Left lung (tissue), 4 donors: ENCODE measurements at regions not wholly inside any gene's neighbourhood (a gene's known extent, or its start where the extent isn't known, plus 50 kb on each side); places are given as distances from the start of the nearest gene placed in this dataset.

Experiments used
- ATAC-seq: fragments of 200-7000 bp; cut with Tn5 transposase; one replicate; pipeline ENCODE4 v1.9.1; 2020; ENCODE audit warnings: moderate library complexity
- DNase-seq, 4 donors: peaks; one replicate each; pipeline ENCODE4 v3.0.0-alpha.2; 2013 to 2020
- H3K27ac ChIP-seq, 2 donors: fragments of 200-600 bp; sonication (generic) in 1 of 2; one replicate each; pipeline versions ENCODE4 v1.5.0 to v1.8.0; 2020 to 2021
- H3K27me3 ChIP-seq, 2 donors: fragments of 200-600 bp; sonication (generic) in 1 of 2; one replicate each; pipeline versions ENCODE4 v1.5.0 to v1.8.0; 2020 to 2021
- H3K36me3 ChIP-seq, 2 donors: fragments of 200-600 bp; sonication (generic) in 1 of 2; one replicate each; pipeline versions ENCODE4 v1.5.0 to v1.8.0; 2020 to 2021
- H3K4me1 ChIP-seq, 2 donors: fragments of 200-600 bp; one replicate each; pipeline ENCODE4 v1.8.0; 2021
- H3K4me3 ChIP-seq, 2 donors: fragments of 200-600 bp; sonication (generic) in 1 of 2; one replicate each; pipeline versions ENCODE4 v1.5.0 to v1.8.0; 2020 to 2021; ENCODE audit warnings: mild to moderate bottlenecking in 1 of 2
- H3K9me3 ChIP-seq, 2 donors: fragments of 200-600 bp; sonication (generic) in 1 of 2; one replicate each; pipeline versions ENCODE4 v1.5.0 to v1.8.0; 2020 to 2021
- intact Hi-C, 2 donors: fragments of 100-400 bp; cut with DNase I; formaldehyde crosslinking; loops; one replicate each; pipeline versions ENCODE4 v1.11.2 to v1.14.2; 2022
- TF ChIP-seq, protein P1 (sequence below), 2 donors: fragments of 200-600 bp; sonication (generic) in 1 of 2; IDR thresholded peaks; one replicate each; pipeline versions ENCODE4 v1.5.0 to v1.8.0; 2021; ENCODE audit warnings: antibody characterized with exemption in 2 of 2
- donor health status: DM: no; HTN: yes; CAD: no.
- donor health status: DM: no; HTN: no; CAD: no.

DNA sequence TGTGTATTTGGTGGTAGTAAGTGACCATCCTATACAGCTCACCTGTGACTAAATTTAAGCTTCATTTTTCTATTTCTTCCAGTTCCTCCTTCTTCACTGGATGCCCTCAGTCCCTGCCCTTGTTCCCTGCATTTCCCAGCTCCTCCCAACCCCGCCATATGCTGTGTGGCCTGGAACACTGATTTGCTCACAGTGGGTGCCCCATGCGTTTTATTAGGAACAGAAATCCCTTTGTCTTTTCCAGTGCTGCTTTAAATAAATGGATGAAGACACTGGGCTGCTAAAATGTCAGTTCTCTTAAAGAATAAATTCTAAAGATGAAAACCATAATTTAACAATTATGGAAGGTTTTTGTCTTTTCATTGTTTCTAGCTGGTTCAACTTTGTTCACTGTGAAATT lies 477.3 kb downstream of the DCDC2C start:
- H3K9me3 ChIP-seq, result peaks cover 0 to 34% of the 10 kb centered on the region in 2 donors
- TF ChIP-seq, protein P1, sequence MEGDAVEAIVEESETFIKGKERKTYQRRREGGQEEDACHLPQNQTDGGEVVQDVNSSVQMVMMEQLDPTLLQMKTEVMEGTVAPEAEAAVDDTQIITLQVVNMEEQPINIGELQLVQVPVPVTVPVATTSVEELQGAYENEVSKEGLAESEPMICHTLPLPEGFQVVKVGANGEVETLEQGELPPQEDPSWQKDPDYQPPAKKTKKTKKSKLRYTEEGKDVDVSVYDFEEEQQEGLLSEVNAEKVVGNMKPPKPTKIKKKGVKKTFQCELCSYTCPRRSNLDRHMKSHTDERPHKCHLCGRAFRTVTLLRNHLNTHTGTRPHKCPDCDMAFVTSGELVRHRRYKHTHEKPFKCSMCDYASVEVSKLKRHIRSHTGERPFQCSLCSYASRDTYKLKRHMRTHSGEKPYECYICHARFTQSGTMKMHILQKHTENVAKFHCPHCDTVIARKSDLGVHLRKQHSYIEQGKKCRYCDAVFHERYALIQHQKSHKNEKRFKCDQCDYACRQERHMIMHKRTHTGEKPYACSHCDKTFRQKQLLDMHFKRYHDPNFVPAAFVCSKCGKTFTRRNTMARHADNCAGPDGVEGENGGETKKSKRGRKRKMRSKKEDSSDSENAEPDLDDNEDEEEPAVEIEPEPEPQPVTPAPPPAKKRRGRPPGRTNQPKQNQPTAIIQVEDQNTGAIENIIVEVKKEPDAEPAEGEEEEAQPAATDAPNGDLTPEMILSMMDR (IDR thresholded peaks at IDR 0.05), result no peak
- H3K27ac ChIP-seq, result no peak overlapping the region
- ATAC-seq (no peak), DNase-seq (no peak)
- no peak overlapping the region for H3K4me3 ChIP-seq
- H3K27me3 ChIP-seq, result no peaks in the 10 kb centered on the region
- H3K36me3 ChIP-seq, result no peaks in the 10 kb centered on the region
- H3K4me1 ChIP-seq, result no peaks in the 10 kb centered on the region
- intact Hi-C loops, result no loop called here

DNA sequence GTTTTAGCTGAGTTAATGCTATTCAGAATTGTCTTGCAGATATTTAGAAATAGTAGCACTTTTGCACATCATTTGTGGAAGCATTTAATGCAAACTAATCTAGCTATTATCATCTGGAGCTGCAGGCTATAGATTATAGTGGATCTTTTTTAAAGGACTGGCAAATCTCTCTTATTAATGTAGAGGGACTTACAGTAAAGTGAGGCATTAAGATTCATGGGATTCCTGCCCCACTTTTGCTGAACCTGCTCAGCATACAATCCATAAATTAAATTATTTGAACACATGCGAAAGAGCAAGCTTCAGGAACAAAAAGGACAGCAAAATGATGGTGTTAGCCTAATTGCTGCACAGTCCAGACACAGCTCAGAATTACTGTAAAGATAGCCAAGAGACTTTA lies 477.7 kb downstream of the DCDC2C start:
- no peaks in the 10 kb centered on the region for H3K27me3 ChIP-seq
- no peak for ATAC-seq

DNA sequence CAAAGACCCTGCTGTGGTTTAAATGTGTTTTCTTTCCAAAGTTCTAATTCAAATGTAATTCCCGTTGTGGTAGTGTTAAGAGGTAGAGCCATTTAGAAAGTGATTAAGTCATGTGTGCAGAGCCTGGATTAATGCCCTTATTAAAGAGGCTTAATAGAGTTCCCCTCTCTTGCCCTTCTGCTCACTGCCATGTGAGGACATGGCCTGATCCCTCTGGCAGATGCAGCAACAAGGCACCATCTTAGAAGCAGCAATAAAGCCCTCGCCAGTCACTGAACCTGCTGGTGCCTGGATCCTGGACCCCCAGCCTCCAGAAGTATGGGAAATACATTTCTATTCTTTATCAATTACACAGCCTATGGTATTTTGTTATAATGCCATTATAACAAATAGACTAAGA lies 485.2 kb downstream of the DCDC2C start:
- H3K4me1 ChIP-seq, result no peaks in the 10 kb centered on the region
- DNase-seq, result no peak

More for the DNA sequence above, 477.7 kb downstream of the DCDC2C start:
- intact Hi-C loops, result no loop called here
- H3K4me3 ChIP-seq, result no peak overlapping the region
- DNase-seq, result no peak
- no peak overlapping the region for H3K27ac ChIP-seq
- no peaks in the 10 kb centered on the region for H3K4me1 ChIP-seq
- TF ChIP-seq, protein P1 (IDR thresholded peaks at IDR 0.05), result no peak
- peaks cover 0 to 30% of the 10 kb centered on the region in 2 donors for H3K9me3 ChIP-seq
- no peaks in the 10 kb centered on the region for H3K36me3 ChIP-seq

DNA sequence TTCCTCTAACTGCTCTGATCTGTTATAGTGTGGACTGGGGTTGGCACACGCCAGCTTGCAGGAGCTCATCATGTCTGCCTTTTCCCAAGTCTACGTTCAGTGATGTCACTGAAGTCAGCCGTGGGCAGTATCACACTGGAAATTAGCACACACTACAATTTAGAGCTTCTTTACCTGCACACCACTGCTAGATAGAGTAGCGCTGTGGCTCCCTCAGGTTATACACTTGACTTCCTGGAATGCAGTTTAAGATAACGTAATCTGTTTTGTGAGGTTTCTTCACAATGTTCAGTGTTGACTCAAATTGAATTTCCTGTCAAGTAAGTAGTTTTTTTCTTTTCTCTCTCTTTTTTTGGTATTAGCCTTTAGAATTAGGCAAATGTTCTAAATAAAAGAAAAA lies 487.2 kb downstream of the DCDC2C start:
- H3K27ac ChIP-seq, result no peak overlapping the region
- no peaks in the 10 kb centered on the region for H3K4me1 ChIP-seq
- H3K27me3 ChIP-seq, result no peaks in the 10 kb centered on the region
- H3K36me3 ChIP-seq, result no peaks in the 10 kb centered on the region
- TF ChIP-seq, protein P1 (IDR thresholded peaks at IDR 0.05), result no peak
- DNase-seq (peak in 1 of 4 donors; percentile 14), ATAC-seq (peak; percentile 69)
- H3K4me3 ChIP-seq, result no peak overlapping the region
- peaks cover 0 to 10% of the 10 kb centered on the region in 2 donors for H3K9me3 ChIP-seq
- intact Hi-C loops, result no loop called here

More for the DNA sequence above, 485.2 kb downstream of the DCDC2C start:
- no peak overlapping the region for H3K4me3 ChIP-seq
- TF ChIP-seq, protein P1 (IDR thresholded peaks at IDR 0.05), result no peak
- no peak for ATAC-seq
- no peaks in the 10 kb centered on the region for H3K36me3 ChIP-seq
- no peak overlapping the region for H3K27ac ChIP-seq
- intact Hi-C loops, result no loop called here
- H3K27me3 ChIP-seq, result no peaks in the 10 kb centered on the region
- peaks cover 0 to 10% of the 10 kb centered on the region in 2 donors for H3K9me3 ChIP-seq

DNA sequence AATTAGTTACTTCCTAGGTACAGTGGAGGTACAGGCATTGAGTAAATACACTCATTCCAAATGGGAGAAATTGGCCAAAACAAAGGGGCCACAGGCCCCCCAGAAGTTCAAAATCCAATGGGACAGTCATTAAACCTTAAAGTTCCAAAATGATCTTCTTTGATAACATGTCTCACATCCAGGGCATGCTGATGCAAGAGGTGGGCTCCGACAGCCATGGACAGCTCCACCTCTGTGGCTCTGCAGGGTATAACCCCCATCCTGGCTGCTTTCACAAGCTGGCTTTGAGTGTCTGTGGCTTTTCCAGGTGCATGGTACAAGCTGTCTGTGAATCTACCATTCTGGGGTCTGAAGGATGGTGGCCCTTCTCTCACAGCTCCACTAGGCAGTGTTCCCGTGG lies 488.7 kb downstream of the DCDC2C start:
- no peaks in the 10 kb centered on the region for H3K27me3 ChIP-seq
- no peaks in the 10 kb centered on the region for H3K36me3 ChIP-seq
- TF ChIP-seq, protein P1 (IDR thresholded peaks at IDR 0.05), result no peak
- intact Hi-C loops, result no loop called here
- ATAC-seq, result no peak
- no peak for DNase-seq
- no peaks in the 10 kb centered on the region for H3K4me1 ChIP-seq
- H3K4me3 ChIP-seq, result no peak overlapping the region
- no peak overlapping the region for H3K27ac ChIP-seq
- peaks cover 0 to 10% of the 10 kb centered on the region in 2 donors for H3K9me3 ChIP-seq
